Spinal cord (tissue), 9 donors: ENCODE measurements at regions not wholly inside any gene's neighbourhood (a gene's known extent, or its start where the extent isn't known, plus 50 kb on each side); places are given as distances from the start of the nearest gene placed in this dataset.
"Not testable (repeated sequence)": the region's sequence is repeated elsewhere in the genome, so short reads cannot be mapped to it uniquely, and the experiment has no call there.

Experiments used
- DNase-seq, 6 donors: peaks; one replicate each; pipeline versions ENCODE4 v3.0.0 to v3.0.0-alpha.2; 2013 to 2015; ENCODE audit warnings: low spot score in 6 of 6, low read depth in 4 of 6
- H3K27ac ChIP-seq: one replicate; pipeline ENCODE4 v1.5.1; 2013; ENCODE audit warnings: low read depth, low read length, control low read depth
- H3K27me3 ChIP-seq: one replicate; pipeline ENCODE4 v1.6.1; 2013; ENCODE audit warnings: low read length; ENCODE audit not compliant: control insufficient read depth, insufficient read depth
- H3K36me3 ChIP-seq: one replicate; pipeline ENCODE4 v1.6.1; 2013; ENCODE audit warnings: low read length; ENCODE audit not compliant: control insufficient read depth, insufficient read depth
- H3K4me1 ChIP-seq: one replicate; pipeline ENCODE4 v1.6.1; 2013; ENCODE audit warnings: low read length; ENCODE audit not compliant: control insufficient read depth, insufficient read depth
- H3K4me3 ChIP-seq: one replicate; pipeline ENCODE4 v1.5.1; 2013; ENCODE audit warnings: low read depth, low read length, control low read depth
- H3K9me3 ChIP-seq: one replicate; pipeline ENCODE4 v1.6.1; 2013; ENCODE audit warnings: low read length; ENCODE audit not compliant: control insufficient read depth, insufficient read depth
- WGBS: methylation state at CpG from one replicate; pipeline ENCODE4 v1.1.5; 2013; ENCODE audit warnings: missing lambda C conversion rate; ENCODE audit not compliant: insufficient coverage; 5-methylcytosine and 5-hydroxymethylcytosine counted together
- donor health status: healthy.

DNA sequence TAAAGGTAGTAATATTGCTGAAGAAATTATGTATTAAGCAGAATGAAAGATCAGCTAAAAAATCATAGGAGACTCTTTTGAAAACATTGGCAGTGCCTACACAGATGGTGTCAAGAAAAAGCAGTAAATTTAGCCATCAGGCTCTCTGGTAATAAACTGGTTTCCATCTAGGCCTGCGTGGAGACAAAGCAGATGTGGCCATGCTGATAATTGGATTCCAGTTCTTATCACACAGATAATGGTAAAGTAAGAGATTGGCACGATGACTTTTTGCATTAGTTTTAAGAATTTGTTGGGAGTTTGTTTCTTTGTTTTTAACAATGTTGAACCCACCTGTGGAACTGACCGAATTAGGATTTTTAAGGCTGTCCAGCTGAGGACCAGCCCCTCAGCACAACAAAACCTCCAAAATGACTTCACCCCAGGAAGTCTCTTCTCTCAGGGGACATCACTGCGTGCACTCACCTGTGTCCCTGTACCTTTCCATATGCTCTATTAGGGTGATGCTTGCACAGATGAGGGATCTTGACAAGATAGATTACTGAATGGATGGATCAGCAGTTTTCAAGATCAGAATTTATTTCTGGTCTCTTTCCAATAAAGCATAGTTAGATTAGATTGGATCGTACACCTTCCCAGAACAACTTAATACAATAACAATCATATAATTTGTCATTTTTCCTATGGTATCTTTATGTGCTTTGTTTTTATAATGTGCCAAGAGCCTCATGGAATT is 69.1 kb upstream of the DNAJC10 start:
- 86% methylated on average over 1 of the region's 5 CpGs for WGBS
- Histone ChIP-seq H3K4me3 (no peak overlapping the region), H3K9me3 (no peaks in the 10 kb centered on the region), H3K27me3 (no peaks in the 10 kb centered on the region), H3K27ac (no peak overlapping the region), H3K4me1 (no peaks in the 10 kb centered on the region), H3K36me3 (no peaks in the 10 kb centered on the region)
- DNase-seq, result no peak

DNA sequence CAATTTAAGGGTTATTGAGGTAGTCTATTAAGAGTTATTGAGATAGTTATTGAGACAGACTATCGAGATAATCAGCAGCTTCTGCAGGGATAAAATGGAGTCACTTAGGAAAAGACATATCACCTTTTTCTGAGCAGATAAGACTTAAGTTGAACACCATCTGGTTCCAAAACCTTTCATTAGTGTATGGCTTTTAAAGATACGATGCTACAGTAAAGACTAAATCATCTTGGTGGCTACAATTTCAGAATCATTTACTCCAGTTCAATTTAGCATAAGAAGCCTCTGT is 68.6 kb upstream of the DNAJC10 start:
- DNase-seq, result peak in 1 of 6 donors; percentile 7
- no peaks in the 10 kb centered on the region for H3K9me3 ChIP-seq
- no peaks in the 10 kb centered on the region for H3K4me1 ChIP-seq
- 100% methylated on average over 1 of the region's 2 CpGs for WGBS
- H3K4me3 ChIP-seq, result no peak overlapping the region
- H3K36me3 ChIP-seq, result no peaks in the 10 kb centered on the region
- H3K27me3 ChIP-seq, result no peaks in the 10 kb centered on the region
- H3K27ac ChIP-seq, result no peak overlapping the region

- H3K36me3 ChIP-seq, result no peaks in the 10 kb centered on the region
- no CpG with 5 or more reads among the region's 6 CpGs for WGBS
- no peak overlapping the region for H3K27ac ChIP-seq
- no peaks in the 10 kb centered on the region for H3K4me1 ChIP-seq
- no peaks in the 10 kb centered on the region for H3K9me3 ChIP-seq
- H3K27me3 ChIP-seq, result no peaks in the 10 kb centered on the region
- peak in 2 of 6 donors; percentile 55 to 73 for DNase-seq
- no peak overlapping the region for H3K4me3 ChIP-seq
Observed at GRCh38 chr2:182649316-182649715, 66.7 kb upstream of the DNAJC10 start.

- Histone ChIP-seq H3K4me1 (no peaks in the 10 kb centered on the region), H3K36me3 (no peaks in the 10 kb centered on the region), H3K27ac (no peak overlapping the region), H3K27me3 (no peaks in the 10 kb centered on the region), H3K9me3 (no peaks in the 10 kb centered on the region), H3K4me3 (no peak overlapping the region)
- 83% methylated on average over 1 of the region's 4 CpGs for WGBS
- DNase-seq, result peak; percentile 6 to 89 (median 36)
Observed at GRCh38 chr2:182650704-182651103, 65.4 kb upstream of the DNAJC10 start.

- H3K9me3 ChIP-seq, result no peaks in the 10 kb centered on the region
- H3K4me3 ChIP-seq, result no peak overlapping the region
- H3K36me3 ChIP-seq, result no peaks in the 10 kb centered on the region
- no peak overlapping the region for H3K27ac ChIP-seq
- 89% methylated on average over 4 of the region's 6 CpGs for WGBS
- H3K27me3 ChIP-seq, result no peaks in the 10 kb centered on the region
- no peaks in the 10 kb centered on the region for H3K4me1 ChIP-seq
- DNase-seq, result no peak
Observed at GRCh38 chr2:182652326-182652725, 63.7 kb upstream of the DNAJC10 start.

- no peak for DNase-seq
- 56% methylated on average over 1 of the region's 1 CpG for WGBS
- no peak overlapping the region for H3K27ac ChIP-seq
- no peak overlapping the region for H3K4me3 ChIP-seq
- H3K9me3 ChIP-seq, result no peaks in the 10 kb centered on the region
- H3K27me3 ChIP-seq, result no peaks in the 10 kb centered on the region
- H3K36me3 ChIP-seq, result no peaks in the 10 kb centered on the region
- H3K4me1 ChIP-seq, result no peaks in the 10 kb centered on the region
Observed at GRCh38 chr2:182655750-182656149, 60.3 kb upstream of the DNAJC10 start.

- H3K36me3 ChIP-seq, result no peaks in the 10 kb centered on the region
- DNase-seq, result no peak
- no CpG with 5 or more reads among the region's 1 CpG for WGBS
- H3K27ac ChIP-seq, result no peak overlapping the region
- no peak overlapping the region for H3K4me3 ChIP-seq
- no peaks in the 10 kb centered on the region for H3K4me1 ChIP-seq
- H3K27me3 ChIP-seq, result no peaks in the 10 kb centered on the region
- no peaks in the 10 kb centered on the region for H3K9me3 ChIP-seq
Observed at GRCh38 chr2:182664212-182664611, 51.8 kb upstream of the DNAJC10 start.

DNA sequence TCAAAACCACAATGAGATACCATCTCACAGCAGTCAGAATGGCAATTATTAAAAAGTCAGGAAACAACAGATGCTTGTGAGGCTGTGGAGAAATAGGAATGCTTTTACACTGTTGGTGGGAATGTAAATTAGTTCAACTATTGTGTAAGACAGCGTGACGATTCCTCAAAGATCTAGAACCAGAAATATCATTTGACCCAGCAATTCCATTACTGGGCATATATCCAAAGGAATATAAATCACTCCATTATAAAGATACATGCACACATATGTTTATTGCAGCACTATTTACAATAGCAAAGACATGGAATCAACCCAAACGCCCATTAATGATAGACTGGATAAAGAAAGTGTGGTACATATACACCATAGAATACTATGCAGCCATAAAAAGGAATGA is 50.6 kb upstream of the DNAJC10 start:
- DNase-seq, H3K9me3 ChIP-seq, H3K27me3 ChIP-seq, H3K27ac ChIP-seq, H3K36me3 ChIP-seq, H3K4me3 ChIP-seq, H3K4me1 ChIP-seq: not testable (repeated sequence)
- WGBS, result no CpG with 5 or more reads among the region's 3 CpGs
